ENCODE measurements at regions not wholly inside any gene's neighbourhood (a gene's known extent, or its start where the extent isn't known, plus 50 kb on each side); places are given as distances from the start of the nearest gene placed in this dataset.

DNA sequence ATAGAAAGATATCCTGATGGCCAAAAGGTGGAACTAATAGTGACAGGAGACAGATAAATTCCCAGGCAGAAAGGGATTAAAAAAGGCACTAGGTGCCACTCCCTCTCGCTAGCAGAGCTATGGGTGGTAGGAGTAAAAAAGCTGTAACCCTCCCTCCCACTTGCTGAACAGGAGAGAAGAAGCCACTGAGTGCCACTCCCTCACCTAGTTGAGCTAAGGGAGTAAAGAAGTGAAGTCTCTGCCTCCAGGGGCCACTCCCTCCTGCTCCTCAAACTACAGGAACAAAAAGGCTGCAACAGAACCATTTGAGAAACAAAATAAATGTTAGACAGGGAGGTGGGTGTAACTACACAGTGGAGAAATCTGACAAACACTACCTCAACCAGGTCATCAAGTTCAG lies 276.2 kb upstream of the EPHA6 start:
- TF ChIP-seq POLR2A (IDR thresholded peaks at IDR 0.05) = no peak
- TF ChIP-seq, protein P1, sequence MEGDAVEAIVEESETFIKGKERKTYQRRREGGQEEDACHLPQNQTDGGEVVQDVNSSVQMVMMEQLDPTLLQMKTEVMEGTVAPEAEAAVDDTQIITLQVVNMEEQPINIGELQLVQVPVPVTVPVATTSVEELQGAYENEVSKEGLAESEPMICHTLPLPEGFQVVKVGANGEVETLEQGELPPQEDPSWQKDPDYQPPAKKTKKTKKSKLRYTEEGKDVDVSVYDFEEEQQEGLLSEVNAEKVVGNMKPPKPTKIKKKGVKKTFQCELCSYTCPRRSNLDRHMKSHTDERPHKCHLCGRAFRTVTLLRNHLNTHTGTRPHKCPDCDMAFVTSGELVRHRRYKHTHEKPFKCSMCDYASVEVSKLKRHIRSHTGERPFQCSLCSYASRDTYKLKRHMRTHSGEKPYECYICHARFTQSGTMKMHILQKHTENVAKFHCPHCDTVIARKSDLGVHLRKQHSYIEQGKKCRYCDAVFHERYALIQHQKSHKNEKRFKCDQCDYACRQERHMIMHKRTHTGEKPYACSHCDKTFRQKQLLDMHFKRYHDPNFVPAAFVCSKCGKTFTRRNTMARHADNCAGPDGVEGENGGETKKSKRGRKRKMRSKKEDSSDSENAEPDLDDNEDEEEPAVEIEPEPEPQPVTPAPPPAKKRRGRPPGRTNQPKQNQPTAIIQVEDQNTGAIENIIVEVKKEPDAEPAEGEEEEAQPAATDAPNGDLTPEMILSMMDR (IDR thresholded peaks at IDR 0.05) = no peak
